Activated naive CD8-positive, alpha-beta T cell treated with anti-CD3 and anti-CD28 coated beads for 36 hours (primary cell): ENCODE measurements at regions not wholly inside any gene's neighbourhood (a gene's known extent, or its start where the extent isn't known, plus 50 kb on each side); places are given as distances from the start of the nearest gene placed in this dataset.
"Not testable (repeated sequence)": the region's sequence is repeated elsewhere in the genome, so short reads cannot be mapped to it uniquely, and the experiment has no call there.

Experiments
- DNase-seq: peaks from one replicate; pipeline ENCODE4 v3.0.0; 2021
- H3K27ac Mint-ChIP-seq: one replicate; pipeline ENCODE4 v1.8.0; 2022; ENCODE audit warnings: mild to moderate bottlenecking, moderate library complexity, mixed read lengths
- H3K27me3 Mint-ChIP-seq: one replicate; pipeline ENCODE4 v1.8.0; 2022; ENCODE audit warnings: mild to moderate bottlenecking, mixed read lengths
- H3K36me3 Mint-ChIP-seq: one replicate; pipeline ENCODE4 v1.8.0; 2021; ENCODE audit warnings: mild to moderate bottlenecking, mixed read lengths
- H3K4me1 Mint-ChIP-seq: one replicate; pipeline ENCODE4 v1.8.0; 2021; ENCODE audit warnings: mixed read lengths
- H3K4me3 Mint-ChIP-seq: one replicate; pipeline ENCODE4 v1.8.0; 2022; ENCODE audit warnings: mild to moderate bottlenecking, moderate library complexity, mixed read lengths
- H3K9me3 Mint-ChIP-seq: one replicate; pipeline ENCODE4 v1.8.0; 2022; ENCODE audit warnings: mixed read lengths

DNA sequence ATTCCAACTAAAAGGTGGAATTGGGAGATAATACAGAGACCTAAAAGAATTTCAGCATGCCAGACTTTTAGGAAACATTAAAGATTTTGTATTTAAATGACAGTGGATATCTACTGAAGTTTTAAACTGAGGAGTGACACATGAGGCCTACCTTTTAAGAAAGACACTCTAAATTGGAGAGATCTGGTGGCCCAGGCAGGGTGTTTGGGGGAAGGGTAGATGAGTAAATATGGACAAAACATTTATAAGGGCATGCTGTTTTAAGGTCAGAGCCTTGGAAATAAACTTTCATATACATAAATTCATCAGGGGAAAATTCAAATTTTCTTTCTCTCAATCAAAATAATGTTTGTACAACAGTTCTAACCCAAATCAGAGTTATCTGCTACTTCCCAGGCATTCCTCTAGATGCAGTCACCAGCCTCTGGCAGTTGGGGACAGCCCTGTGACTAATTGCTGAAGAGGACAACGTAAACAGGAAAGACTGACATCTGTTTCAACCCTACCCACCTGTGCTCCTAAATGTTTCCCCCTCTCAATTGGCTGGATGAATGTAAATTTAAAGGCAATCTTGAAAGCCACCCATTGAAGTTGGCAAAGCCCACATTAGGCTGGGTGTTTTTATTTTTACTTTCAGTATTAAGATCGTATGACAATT lies 1646.9 kb upstream of the ADGRL3 start:
- Mint-ChIP-seq H3K4me1 (peaks cover 5% of the 10 kb centered on the region), H3K27ac (no peak overlapping the region), H3K36me3 (no peaks in the 10 kb centered on the region), H3K27me3 (no peaks in the 10 kb centered on the region), H3K4me3 (peak overlapping the region; percentile 18), H3K9me3 (peaks cover 8% of the 10 kb centered on the region)
- peak; percentile 2 for DNase-seq

DNA sequence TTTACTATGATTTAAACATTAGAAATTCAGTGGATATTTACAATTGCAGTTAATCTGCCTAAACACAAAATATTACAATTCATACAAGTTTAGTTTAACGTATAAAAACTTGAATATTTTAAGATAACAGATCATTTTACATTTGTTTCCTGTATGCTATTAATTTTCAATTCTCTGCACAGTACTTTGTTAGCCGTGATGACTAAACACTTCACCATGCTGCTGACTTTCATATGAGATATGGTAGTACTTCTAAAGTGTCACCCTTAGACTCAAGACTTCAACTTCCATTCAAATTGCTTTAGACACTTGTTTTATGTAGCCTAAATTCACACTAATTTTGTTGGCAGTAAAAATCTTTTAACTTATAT lies 1646.4 kb upstream of the ADGRL3 start:
- Mint-ChIP-seq H3K4me1 (peaks cover 5% of the 10 kb centered on the region), H3K27ac (no peak overlapping the region), H3K27me3 (no peaks in the 10 kb centered on the region), H3K4me3 (no peak overlapping the region), H3K9me3 (peaks cover 7% of the 10 kb centered on the region), H3K36me3 (no peaks in the 10 kb centered on the region)
- no peak for DNase-seq

DNA sequence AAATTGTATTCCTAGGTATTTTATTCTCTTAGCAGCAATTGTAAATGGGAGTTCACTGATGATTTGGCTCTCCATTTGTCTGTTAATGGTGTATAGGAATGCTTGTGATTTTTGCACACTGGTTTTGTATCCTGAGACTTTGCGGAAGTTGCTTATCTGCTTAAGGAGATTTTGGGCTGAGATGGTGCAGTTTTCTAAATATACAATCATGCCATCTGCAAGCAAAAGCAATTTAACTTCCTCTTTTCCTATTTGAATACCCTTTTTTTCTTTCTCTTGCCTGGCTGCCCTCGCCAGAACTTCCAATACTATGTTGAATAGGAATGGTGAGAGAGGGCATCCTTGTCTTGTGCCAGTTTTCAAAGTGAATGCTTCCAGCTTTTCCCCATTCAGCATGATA lies 1643.9 kb upstream of the ADGRL3 start:
- H3K4me1 Mint-ChIP-seq, H3K27me3 Mint-ChIP-seq, DNase-seq, H3K4me3 Mint-ChIP-seq, H3K9me3 Mint-ChIP-seq, H3K27ac Mint-ChIP-seq, H3K36me3 Mint-ChIP-seq: not testable (repeated sequence)

DNA sequence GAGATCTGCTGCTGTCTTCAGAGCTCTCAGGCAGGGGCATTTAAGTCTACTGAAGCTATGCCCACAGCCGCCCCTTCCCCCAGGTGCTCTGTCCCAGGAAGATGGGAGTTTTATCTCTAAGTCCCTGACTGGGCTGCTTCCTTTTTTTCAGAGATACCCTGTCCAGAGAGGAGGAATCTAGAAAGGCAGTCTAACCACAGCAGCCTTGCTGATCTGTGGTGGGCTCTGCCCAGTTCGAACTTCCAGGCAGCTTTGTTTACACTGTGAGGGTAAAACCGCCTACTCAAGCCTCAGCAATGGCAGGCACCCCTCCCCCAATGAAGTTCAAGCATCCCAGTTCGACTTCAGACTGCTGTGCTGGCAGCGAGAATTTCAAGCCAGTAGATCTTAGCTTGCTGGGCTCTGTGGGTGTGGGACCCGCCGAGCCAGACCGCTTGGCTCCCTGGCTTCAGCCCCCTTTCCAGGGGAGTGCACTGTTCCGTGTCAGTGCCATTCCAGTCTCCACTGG lies 1639.9 kb upstream of the ADGRL3 start:
- not testable (repeated sequence) for H3K27ac Mint-ChIP-seq, H3K27me3 Mint-ChIP-seq, H3K4me1 Mint-ChIP-seq, H3K4me3 Mint-ChIP-seq, H3K36me3 Mint-ChIP-seq, H3K9me3 Mint-ChIP-seq, DNase-seq

DNA sequence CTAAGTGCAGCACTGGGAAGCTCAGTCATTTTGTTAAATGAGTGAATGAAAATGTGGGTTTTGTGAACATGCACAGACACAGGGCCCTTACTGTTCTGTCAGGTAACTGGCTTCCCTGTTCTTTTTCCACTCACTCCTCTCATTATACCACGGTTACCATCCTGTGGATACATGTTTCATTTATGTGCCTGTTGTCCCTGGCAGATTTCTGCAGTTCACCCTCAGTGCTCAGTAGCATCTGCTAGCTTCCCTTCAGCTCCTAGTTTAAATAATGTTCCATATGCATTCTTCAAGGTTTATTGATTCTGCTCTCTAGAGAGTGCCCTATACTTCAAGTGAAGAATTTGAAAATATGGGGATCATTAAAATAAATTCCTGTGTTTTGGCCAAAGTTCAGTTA lies 1634.3 kb upstream of the ADGRL3 start:
- Mint-ChIP-seq H3K9me3 (no peaks in the 10 kb centered on the region), H3K4me3 (no peak overlapping the region), H3K4me1 (no peaks in the 10 kb centered on the region), H3K36me3 (no peaks in the 10 kb centered on the region), H3K27ac (no peak overlapping the region), H3K27me3 (no peaks in the 10 kb centered on the region)
- no peak for DNase-seq

DNA sequence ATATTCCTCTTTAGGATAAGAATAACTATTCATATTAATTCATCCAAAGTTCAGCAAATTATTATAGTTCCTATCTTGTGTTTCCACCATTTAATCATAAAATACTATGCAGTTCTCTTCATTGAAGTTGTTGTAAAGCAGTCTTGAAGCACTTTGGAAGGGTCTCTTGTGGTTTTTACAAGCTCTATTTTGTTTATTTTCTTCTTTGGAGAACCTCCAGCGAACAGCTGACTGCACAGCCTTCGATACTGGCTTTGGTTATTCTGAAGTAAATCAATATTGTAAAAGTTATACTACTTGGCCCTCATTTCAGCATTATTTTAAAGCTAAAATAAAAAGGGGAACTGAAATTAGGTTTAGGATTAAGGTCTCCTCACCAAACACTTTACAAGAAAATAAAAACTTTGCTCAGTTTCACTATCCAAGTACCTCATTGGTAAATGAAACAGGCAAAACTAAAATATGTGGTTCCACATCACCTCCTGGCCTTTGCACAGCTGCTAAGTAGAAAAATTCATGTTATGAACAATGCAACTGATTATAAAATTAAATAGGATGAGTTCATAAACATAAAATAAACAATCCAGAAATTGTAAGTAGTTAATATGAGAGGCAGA lies 1629.2 kb upstream of the ADGRL3 start:
- Mint-ChIP-seq H3K27ac (no peak overlapping the region), H3K4me3 (no peak overlapping the region), H3K4me1 (no peaks in the 10 kb centered on the region), H3K27me3 (no peaks in the 10 kb centered on the region), H3K36me3 (no peaks in the 10 kb centered on the region), H3K9me3 (no peaks in the 10 kb centered on the region)
- no peak for DNase-seq

DNA sequence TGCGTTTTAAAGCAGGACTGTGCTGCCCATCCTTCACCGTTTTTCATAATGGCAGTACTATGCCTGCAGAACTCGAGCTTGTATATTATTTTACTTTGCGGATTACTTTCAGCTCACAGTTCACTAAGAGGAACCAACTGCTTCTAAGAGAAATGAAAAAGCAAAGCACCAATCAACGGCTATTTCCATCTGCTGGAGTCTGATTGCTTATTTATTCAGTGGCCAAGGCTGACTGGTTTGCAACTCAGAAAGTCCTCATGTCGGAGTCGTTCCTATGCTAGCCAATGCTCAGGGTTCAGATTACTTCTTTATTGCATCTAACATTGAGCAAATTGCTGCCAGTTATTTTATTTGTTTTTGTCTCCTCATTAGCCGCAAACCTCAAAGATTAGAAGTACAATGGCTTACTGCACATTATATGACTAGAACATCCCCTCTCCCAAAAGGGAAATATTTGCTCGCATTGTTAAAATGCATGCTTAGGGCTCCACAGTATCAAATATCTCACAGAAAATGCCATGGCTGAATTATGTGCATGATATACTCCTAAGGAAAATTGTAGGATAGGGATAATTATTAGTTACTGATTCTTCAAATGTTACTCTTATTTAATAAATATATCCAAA lies 1628.2 kb upstream of the ADGRL3 start:
- H3K4me1 Mint-ChIP-seq = no peaks in the 10 kb centered on the region
- no peak for DNase-seq
- H3K36me3 Mint-ChIP-seq = no peaks in the 10 kb centered on the region
- no peaks in the 10 kb centered on the region for H3K27me3 Mint-ChIP-seq
- no peak overlapping the region for H3K4me3 Mint-ChIP-seq
- no peaks in the 10 kb centered on the region for H3K9me3 Mint-ChIP-seq
- H3K27ac Mint-ChIP-seq = no peak overlapping the region

DNA sequence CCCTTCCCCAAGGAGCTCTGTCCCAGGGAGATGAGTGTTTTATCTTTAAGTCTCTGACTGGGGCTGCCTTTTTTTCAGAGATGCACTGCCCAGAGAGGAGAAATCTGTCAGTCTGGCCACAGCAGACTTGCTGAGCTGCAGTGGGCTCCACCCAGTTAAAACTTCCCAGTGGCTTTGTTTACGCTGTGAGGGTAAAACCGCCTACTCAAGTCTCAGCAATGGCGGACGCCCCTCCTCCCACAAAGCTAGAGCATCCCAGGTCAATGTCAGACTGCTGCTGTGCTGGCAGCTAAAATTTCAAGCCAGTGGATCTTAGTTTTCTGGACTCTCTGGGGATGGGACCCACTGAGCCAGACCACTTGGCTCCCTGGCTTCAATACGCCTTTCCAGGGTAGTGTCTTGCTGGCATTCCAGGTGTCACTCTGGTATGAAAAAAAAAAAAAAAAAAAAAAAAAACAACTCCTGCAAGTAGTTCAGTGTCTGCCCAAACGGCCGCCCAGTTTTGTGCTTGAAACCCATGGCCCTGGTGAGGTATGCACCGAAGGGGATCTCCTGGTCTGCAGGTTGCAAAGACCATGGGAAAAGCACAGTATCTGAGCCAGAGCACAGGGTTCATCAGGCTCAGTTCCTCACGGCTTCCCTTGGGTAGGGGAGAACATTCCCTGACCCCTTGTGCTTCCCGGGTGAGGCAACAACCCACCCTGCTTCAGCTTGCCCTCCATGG lies 1616.1 kb upstream of the ADGRL3 start:
- H3K36me3 Mint-ChIP-seq = no peaks in the 10 kb centered on the region
- no peak for DNase-seq
- no peak overlapping the region for H3K27ac Mint-ChIP-seq
- H3K4me3 Mint-ChIP-seq = no peak overlapping the region
- H3K9me3 Mint-ChIP-seq = peaks cover 8% of the 10 kb centered on the region
- no peaks in the 10 kb centered on the region for H3K27me3 Mint-ChIP-seq
- no peaks in the 10 kb centered on the region for H3K4me1 Mint-ChIP-seq

DNA sequence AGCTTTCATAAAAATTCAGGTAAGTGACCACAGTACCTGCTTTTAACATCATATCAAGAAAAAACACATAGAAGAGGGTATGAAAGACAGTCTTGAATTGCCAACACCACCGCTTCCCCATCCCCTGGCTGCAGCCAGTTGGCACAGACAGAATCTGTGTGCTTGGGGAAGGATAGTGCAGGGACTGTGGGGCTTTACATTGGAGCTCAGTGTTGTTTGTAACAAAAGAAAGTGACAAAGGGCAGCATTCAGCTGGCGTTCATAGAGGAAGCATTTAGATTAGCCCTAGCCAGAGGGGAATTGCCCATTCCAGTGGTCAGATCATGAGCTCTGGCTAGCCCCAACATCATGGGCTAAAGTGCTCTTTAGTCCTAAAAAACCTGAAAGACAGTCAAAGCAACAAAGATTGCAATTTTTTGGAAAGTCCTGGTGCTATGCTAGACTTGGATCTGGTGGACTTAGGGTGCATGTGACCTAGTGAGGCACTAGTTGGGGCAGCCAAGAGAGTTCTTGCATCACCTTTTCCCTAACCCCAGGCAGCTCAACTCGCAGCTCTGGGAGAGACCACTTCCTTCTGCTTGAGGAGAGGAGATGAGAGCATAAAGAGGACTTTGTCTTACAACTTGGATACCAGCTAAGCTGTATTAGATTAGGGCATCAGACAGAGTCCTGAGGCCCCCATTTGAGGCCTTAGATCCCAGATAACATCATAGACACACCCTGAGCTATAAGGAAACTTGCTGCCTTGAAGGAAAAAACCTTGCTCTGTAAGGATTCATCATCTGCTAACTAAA lies 1602.4 kb upstream of the ADGRL3 start:
- Mint-ChIP-seq H3K27ac (no peak overlapping the region), H3K36me3 (no peaks in the 10 kb centered on the region), H3K27me3 (no peaks in the 10 kb centered on the region)

DNA sequence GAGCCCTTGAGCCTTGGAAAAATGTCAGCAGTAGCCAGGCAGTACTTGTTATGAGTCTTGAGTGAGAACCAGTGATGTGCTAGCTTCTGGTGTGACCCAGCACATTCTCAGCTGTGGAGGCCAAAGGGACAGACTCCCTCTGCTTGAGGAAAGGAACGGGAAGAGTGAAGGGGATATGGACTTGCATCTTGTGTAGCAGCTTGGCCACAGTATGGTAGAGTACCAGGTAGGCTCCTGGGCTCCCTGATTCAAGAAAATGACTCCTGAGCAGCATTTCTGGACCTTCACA lies 1601.9 kb upstream of the ADGRL3 start:
- no peak for DNase-seq
- Mint-ChIP-seq H3K9me3 (no peaks in the 10 kb centered on the region), H3K27ac (no peak overlapping the region), H3K36me3 (no peaks in the 10 kb centered on the region), H3K4me1 (no peaks in the 10 kb centered on the region), H3K4me3 (no peak overlapping the region), H3K27me3 (no peaks in the 10 kb centered on the region)

More for the DNA sequence above, 1602.4 kb upstream of the ADGRL3 start:
- no peak for DNase-seq
- no peaks in the 10 kb centered on the region for H3K9me3 Mint-ChIP-seq
- H3K4me3 Mint-ChIP-seq = no peak overlapping the region
- no peaks in the 10 kb centered on the region for H3K4me1 Mint-ChIP-seq

DNA sequence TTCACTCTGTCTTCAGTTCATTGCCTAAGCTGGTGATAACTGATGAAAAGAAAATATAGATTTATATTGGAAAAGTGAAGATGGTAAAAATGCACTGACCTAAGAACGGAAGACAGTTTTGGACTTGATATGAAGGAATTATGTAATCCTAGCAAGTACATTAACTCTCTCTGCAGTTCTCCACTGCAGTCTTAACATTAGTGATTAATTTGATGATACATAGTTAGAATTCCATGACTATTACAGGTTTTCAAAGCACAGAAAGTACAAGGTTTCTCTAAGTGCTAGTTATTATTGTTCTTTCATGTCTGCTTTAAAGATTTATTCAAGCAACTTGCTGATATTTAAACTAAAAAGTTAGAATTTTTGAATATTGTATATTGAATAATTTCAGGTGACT lies 1591.7 kb upstream of the ADGRL3 start:
- H3K4me1 Mint-ChIP-seq = no peaks in the 10 kb centered on the region
- H3K9me3 Mint-ChIP-seq = peaks cover 1% of the 10 kb centered on the region
- no peak overlapping the region for H3K27ac Mint-ChIP-seq
- DNase-seq = no peak
- H3K36me3 Mint-ChIP-seq = no peaks in the 10 kb centered on the region
- H3K27me3 Mint-ChIP-seq = no peaks in the 10 kb centered on the region
- H3K4me3 Mint-ChIP-seq = no peak overlapping the region

DNA sequence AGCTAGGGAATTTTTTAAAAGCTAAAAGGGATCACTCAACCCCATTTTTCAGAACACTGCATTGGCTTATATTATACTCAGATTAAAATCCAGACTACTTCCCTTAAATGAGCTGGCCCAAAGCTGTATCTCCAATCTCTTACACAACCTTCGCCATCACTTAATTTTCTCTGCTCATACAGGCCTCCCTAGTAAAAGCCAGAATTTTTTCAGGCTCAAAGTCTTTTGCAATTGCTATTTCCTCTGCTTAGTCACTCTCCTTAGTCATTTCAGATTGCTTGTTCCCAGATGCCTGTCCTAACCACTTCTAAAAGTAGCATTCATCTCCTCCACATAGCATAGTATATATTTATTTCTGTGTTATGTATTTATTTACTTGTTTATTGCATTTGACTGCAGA lies 1587.9 kb upstream of the ADGRL3 start:
- DNase-seq = no peak
- no peaks in the 10 kb centered on the region for H3K27me3 Mint-ChIP-seq
- H3K9me3 Mint-ChIP-seq = peaks cover 2% of the 10 kb centered on the region
- H3K4me3 Mint-ChIP-seq = no peak overlapping the region
- no peak overlapping the region for H3K27ac Mint-ChIP-seq
- no peaks in the 10 kb centered on the region for H3K36me3 Mint-ChIP-seq
- H3K4me1 Mint-ChIP-seq = no peaks in the 10 kb centered on the region

DNA sequence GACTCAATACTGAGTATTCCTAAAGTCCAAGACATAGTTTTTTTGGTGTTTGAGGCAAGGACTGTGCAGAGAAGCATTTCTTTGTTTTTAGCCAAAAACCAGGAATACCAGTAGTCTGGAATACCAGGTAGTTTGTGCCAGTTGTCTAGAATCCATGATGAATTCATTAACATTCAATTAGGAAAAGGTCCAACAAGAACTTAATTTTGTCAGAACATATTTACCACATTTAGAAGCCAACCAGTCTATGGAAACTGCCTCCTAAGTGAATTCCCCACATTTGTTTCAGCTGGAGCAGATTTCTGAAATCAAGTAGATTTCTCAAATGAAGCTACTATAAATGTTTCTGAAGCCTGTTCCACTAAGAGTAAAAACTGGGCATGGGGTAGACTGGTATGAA lies 1584.8 kb upstream of the ADGRL3 start:
- DNase-seq = no peak
- no peaks in the 10 kb centered on the region for H3K27me3 Mint-ChIP-seq
- peaks cover 5% of the 10 kb centered on the region for H3K9me3 Mint-ChIP-seq

DNA sequence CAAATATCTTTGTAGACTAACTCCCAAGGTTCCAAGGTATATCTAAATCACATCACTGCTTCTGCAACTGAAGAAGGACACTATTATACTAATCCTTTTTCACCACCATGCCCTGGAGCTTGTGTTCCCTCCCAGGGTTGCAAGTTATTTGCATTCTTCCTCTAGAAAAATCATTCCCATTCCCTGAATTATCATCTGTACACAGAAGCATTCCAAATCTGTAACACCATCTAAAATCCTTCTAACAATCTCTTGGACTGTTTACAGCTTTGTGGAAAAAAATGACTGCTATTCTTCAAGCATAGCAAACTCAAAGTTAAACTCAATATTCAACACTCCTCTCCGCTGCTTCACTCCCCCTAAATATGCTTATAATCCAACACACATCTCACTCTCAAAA lies 1570.8 kb upstream of the ADGRL3 start:
- Mint-ChIP-seq H3K27me3 (no peaks in the 10 kb centered on the region), H3K36me3 (no peaks in the 10 kb centered on the region), H3K27ac (no peak overlapping the region), H3K4me3 (no peak overlapping the region), H3K9me3 (peaks cover 2% of the 10 kb centered on the region), H3K4me1 (no peaks in the 10 kb centered on the region)
- DNase-seq = no peak

More for the DNA sequence above, 1584.8 kb upstream of the ADGRL3 start:
- H3K4me1 Mint-ChIP-seq = no peaks in the 10 kb centered on the region
- no peak overlapping the region for H3K4me3 Mint-ChIP-seq
- no peak overlapping the region for H3K27ac Mint-ChIP-seq
- H3K36me3 Mint-ChIP-seq = no peaks in the 10 kb centered on the region

DNA sequence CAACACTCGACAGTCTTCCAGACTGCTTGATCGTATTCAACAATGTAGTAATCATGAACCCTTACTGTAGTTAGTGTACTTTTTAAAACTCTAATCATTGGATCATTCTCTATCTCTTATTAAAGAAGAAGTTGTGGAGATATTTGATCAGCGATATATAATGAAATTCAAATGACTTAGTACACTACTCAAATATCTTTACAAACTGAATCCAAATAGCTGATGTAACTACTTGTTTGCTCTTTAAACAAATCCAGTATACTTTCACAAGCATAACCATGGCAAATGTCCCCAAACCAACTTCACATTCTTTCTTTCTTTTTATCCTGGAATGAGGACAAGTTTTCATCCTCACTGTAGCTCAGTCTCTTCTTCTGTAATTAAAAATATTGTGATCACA lies 1569.9 kb upstream of the ADGRL3 start:
- no peak for DNase-seq
- no peaks in the 10 kb centered on the region for H3K27me3 Mint-ChIP-seq

More for the DNA sequence above, 1569.9 kb upstream of the ADGRL3 start:
- Mint-ChIP-seq H3K36me3 (no peaks in the 10 kb centered on the region), H3K4me1 (no peaks in the 10 kb centered on the region), H3K9me3 (peaks cover 1% of the 10 kb centered on the region), H3K27ac (no peak overlapping the region), H3K4me3 (no peak overlapping the region)
